K562 (cell line): ENCODE measurements at regions not wholly inside any gene's neighbourhood (a gene's known extent, or its start where the extent isn't known, plus 50 kb on each side); places are given as distances from the start of the nearest gene placed in this dataset.

Experiments
- ATAC-seq: fragments of 200-7000 bp; cut with Tn5 transposase; 3 replicates; pipeline ENCODE4 v1.9.1; 2020; ENCODE audit warnings: moderate library complexity
- BruUV-seq: library from RNA; stranded (reverse); fragments of 400-500 nt; replicated peaks from 2 replicates; lab custom pipeline; 2021; lab: Mats Ljungman, UMichigan
- CTCF ChIA-PET: fragments of 300-600 bp; formaldehyde crosslinking; extraction: SDS; loops from one replicate; lab custom pipeline; 2021; ENCODE audit warnings: low intra/inter-chr PET ratio; lab: Yijun Ruan, JAX
- POLR2A ChIA-PET: fragments of 300-600, 350-650 bp; sonication (Branson Sonifier 250); formaldehyde crosslinking; extraction: SDS; loops from one replicate; lab custom pipeline; 2021; ENCODE audit warnings: antibody characterized with exemption, inconsistent platforms; lab: Yijun Ruan, JAX
- DNase-seq, 4 experiments: peaks; one replicate each; pipeline versions ENCODE4 v3.0.0 to v3.0.0-alpha.2; 2011 to 2018; ENCODE audit warnings: low spot score in 3 of 4, mixed read lengths in 3 of 4; ENCODE audit errors: extremely low read depth in 1 of 4
- FAIRE-seq: peaks from 2 replicates; lab custom pipeline; 2011; peaks lifted over from hg19 to GRCh38; lab: Jason Lieb, UNC
- H2AFZ ChIP-seq: 2 replicates; pipeline ENCODE4 v1.6.0; 2011; ENCODE audit warnings: low read depth, low read length, control low read depth, inconsistent platforms
- H3K27ac ChIP-seq: fragments of 200-600 bp; 3 replicates; pipeline ENCODE4 v1.8.0; 2011; ENCODE audit warnings: low read depth, mild to moderate bottlenecking, control low read depth, inconsistent platforms, low read length, moderate library complexity, mixed read lengths; ENCODE audit errors: extremely low read depth
- H3K27me3 ChIP-seq, 2 experiments: fragments of 300-600 bp in 1 of 2; 2 replicates in 1 of 2; 3 replicates in 1 of 2; pipeline versions ENCODE4 v1.6.0 to v1.8.0; 2011; ENCODE audit warnings: inconsistent platforms in 2 of 2, low read length in 2 of 2, mild to moderate bottlenecking in 1 of 2, mixed read lengths in 1 of 2, moderate library complexity in 1 of 2; ENCODE audit not compliant: control insufficient read depth in 2 of 2, insufficient read depth in 2 of 2
- H3K36me3 ChIP-seq: fragments of 300-600 bp; 3 replicates; pipeline ENCODE4 v1.8.0; 2011; ENCODE audit warnings: mild to moderate bottlenecking, low read length, inconsistent platforms; ENCODE audit not compliant: control insufficient read depth, insufficient read depth
- H3K4me1 ChIP-seq, 2 experiments: fragments of 200-600 bp in 1 of 2; replicated peaks in 1 of 2; 2 replicates in 1 of 2; 3 replicates in 1 of 2; pipeline versions ENCODE4 v1.5.1 to v1.8.0; 2011; ENCODE audit warnings: inconsistent platforms in 2 of 2, low read length in 2 of 2, mild to moderate bottlenecking in 1 of 2, mixed read lengths in 1 of 2, moderate library complexity in 1 of 2; ENCODE audit not compliant: control insufficient read depth in 2 of 2, insufficient read depth in 2 of 2
- H3K4me2 ChIP-seq: 2 replicates; pipeline ENCODE4 v1.6.1; 2011; ENCODE audit warnings: low read length, control low read depth, inconsistent platforms, mixed read lengths; ENCODE audit not compliant: insufficient read depth
- H3K4me3 ChIP-seq: fragments of 200-600 bp; sonication (generic), shearing (Covaris generic); 2 replicates; pipeline ENCODE4 v1.5.1; 2016; ENCODE audit warnings: control low read depth, inconsistent platforms
- H3K79me2 ChIP-seq: fragments of 200-600 bp; 3 replicates; pipeline ENCODE4 v1.8.0; 2011; ENCODE audit warnings: low read length, inconsistent platforms; ENCODE audit not compliant: control insufficient read depth, insufficient read depth
- H3K9ac ChIP-seq, 2 experiments: 2 replicates each; pipeline versions ENCODE4 v1.6.0 to v1.6.1; 2011; ENCODE audit warnings: low read depth in 2 of 2, low read length in 2 of 2, control low read depth in 1 of 2, inconsistent platforms in 1 of 2, mild to moderate bottlenecking in 1 of 2, mixed read lengths in 1 of 2; ENCODE audit not compliant: insufficient read depth in 1 of 2
- H3K9me1 ChIP-seq: one replicate; pipeline ENCODE4 v1.6.0; 2011; ENCODE audit warnings: inconsistent platforms, mild to moderate bottlenecking, low read length, moderate library complexity; ENCODE audit not compliant: control insufficient read depth, insufficient read depth
- H3K9me3 ChIP-seq: replicated peaks from 2 replicates; pipeline ENCODE4 v1.5.1; 2011; ENCODE audit warnings: low read depth, low read length, inconsistent platforms; ENCODE audit not compliant: control insufficient read depth, insufficient read depth
- H4K20me1 ChIP-seq: replicated peaks from 2 replicates; pipeline ENCODE4 v1.6.1; 2011; ENCODE audit warnings: low read length, inconsistent platforms, mixed read lengths; ENCODE audit not compliant: control insufficient read depth, insufficient read depth
- DACH1 ChIP-seq: fragments of 450-650 bp; IDR thresholded peaks from 2 replicates; pipeline ENCODE4 v1.6.1; 2018; ENCODE audit not compliant: partially characterized antibody
- DLX4 ChIP-seq: fragments of 250-450 bp; sonication (Bioruptor Pico); IDR thresholded peaks from 2 replicates; pipeline ENCODE4 v1.6.1; 2021; ENCODE audit warnings: mild to moderate bottlenecking
- E2F5 ChIP-seq: sonication (generic); formaldehyde crosslinking; IDR thresholded peaks from 2 replicates; pipeline ENCODE4 v1.8.0; 2022; ENCODE audit warnings: mild to moderate bottlenecking, missing genetic modification reagents
- GATAD2B ChIP-seq: fragments of 450-650 bp; IDR thresholded peaks from 2 replicates; pipeline ENCODE4 v1.6.1; 2017; ENCODE audit warnings: mild to moderate bottlenecking, borderline replicate concordance
- JUN ChIP-seq, 2 experiments: sonication (generic) in 1 of 2; formaldehyde crosslinking in 1 of 2; IDR thresholded peaks; 2 replicates each; pipeline versions ENCODE4 v1.6.1 to v1.8.0; 2012 to 2022; ENCODE audit warnings: borderline replicate concordance in 2 of 2, mild to moderate bottlenecking in 2 of 2, improper control_type of control experiment in 1 of 2, low read depth in 1 of 2, low read length in 1 of 2, missing genetic modification reagents in 1 of 2
- MAFF ChIP-seq: IDR thresholded peaks from 2 replicates; pipeline ENCODE4 v1.6.1; 2012; ENCODE audit warnings: low read length, improper control_type of control experiment
- MEF2D ChIP-seq: conservative IDR thresholded peaks from 2 replicates; pipeline ENCODE4 v1.6.1; 2016; ENCODE audit warnings: low read depth, missing genetic modification characterization, missing compliant biosample characterization
- MTA1 ChIP-seq: fragments of 450-650 bp; IDR thresholded peaks from 2 replicates; pipeline ENCODE4 v1.6.1; 2017; ENCODE audit warnings: borderline replicate concordance
- RBM17 ChIP-seq: fragments of 200-400 bp; formaldehyde crosslinking; IDR thresholded peaks from 2 replicates; pipeline ENCODE4 v1.6.1; 2017; ENCODE audit warnings: low read depth, mild to moderate bottlenecking, low read length, borderline replicate concordance
- RERE ChIP-seq: sonication (generic); formaldehyde crosslinking; IDR thresholded peaks from 2 replicates; pipeline ENCODE4 v1.8.0; 2023; ENCODE audit warnings: missing genetic modification reagents, mild to moderate bottlenecking, borderline replicate concordance
- SETDB1 ChIP-seq: IDR thresholded peaks from one replicate; pipeline ENCODE4 v1.6.1; 2012; ENCODE audit warnings: low read length, control low read depth, inconsistent platforms
- ZNF184 ChIP-seq: sonication (generic); formaldehyde crosslinking; IDR thresholded peaks from 2 replicates; pipeline ENCODE4 v1.5.0; 2020; ENCODE audit warnings: missing genetic modification reagents
- ZNF584 ChIP-seq: fragments of 200-800 bp; sonication (Bioruptor generic); IDR thresholded peaks from 2 replicates; pipeline ENCODE4 v1.6.1; 2016; ENCODE audit warnings: low read depth, mild to moderate bottlenecking, missing genetic modification characterization, missing compliant biosample characterization
- ZNF696 ChIP-seq: fragments of 250-450 bp; sonication (Bioruptor Pico); conservative IDR thresholded peaks from 2 replicates; pipeline ENCODE4 v1.4.0; 2020; ENCODE audit warnings: mild to moderate bottlenecking, moderate library complexity
- ZNF79 ChIP-seq: fragments of 250-450 bp; sonication (Bioruptor Pico); IDR thresholded peaks from 2 replicates; pipeline ENCODE4 v1.4.0; 2020; ENCODE audit warnings: low read depth, mild to moderate bottlenecking, moderate library complexity
- WGBS: fragments of 100-300 bp; shearing (Covaris generic); methylation state at CpG from one replicate; pipeline ENCODE4 v1.1.6; 2016; ENCODE audit warnings: low coverage, mixed read lengths; ENCODE audit not compliant: insufficient coverage; ENCODE audit errors: missing lambda C conversion rate; 5-methylcytosine and 5-hydroxymethylcytosine counted together
- in situ Hi-C: fragments of 300-500 bp; cut with MboI; formaldehyde crosslinking; loops from 4 replicates; pipeline ENCODE4 v1.15.0; 2018; ENCODE audit warnings: inconsistent platforms, mixed read lengths
- intact Hi-C: fragments of 100-400 bp; cut with micrococcal nuclease; formaldehyde crosslinking; loops from 2 replicates; pipeline ENCODE4 v1.14.2; 2022

- POLR2A ChIA-PET, result interaction anchor here (0.8 kb wide), 1 partner anchor 429 kb away, joined by 3 read pairs; no protein-coding TSS in a partner anchor
- H3K4me2 ChIP-seq, result no peak overlapping the region
- no peak overlapping the region for H2AFZ ChIP-seq
- WGBS, result 0% methylated on average over 5 of the region's 5 CpGs
- no peak overlapping the region for H3K27ac ChIP-seq
- ATAC-seq, result no peak
- CTCF ChIA-PET, result no interaction called here
- no peak for FAIRE-seq
- no peak overlapping the region for H3K4me3 ChIP-seq
- H4K20me1 ChIP-seq, result no peaks in the 10 kb centered on the region; the same call in 1 of the 2 replicates
- peaks cover 5% of the 10 kb centered on the region for H3K9me1 ChIP-seq
- H3K9me3 ChIP-seq, result no peaks in the 10 kb centered on the region
- intact Hi-C loops, result no loop called here
- H3K36me3 ChIP-seq, result no peaks in the 10 kb centered on the region
- no peaks in the 10 kb centered on the region for H3K4me1 ChIP-seq
- in situ Hi-C loops, result no loop called here
- BruUV-seq, result no TSS peak
- DNase-seq, result no peak
- H3K27me3 ChIP-seq, result peaks cover 7 to 29% of the 10 kb centered on the region in 2 experiments; a peak in 3 of 5 replicates
- no peak overlapping the region for H3K9ac ChIP-seq
- no peaks in the 10 kb centered on the region for H3K79me2 ChIP-seq
- no peak for TF ChIP-seq SETDB1
- no peak for TF ChIP-seq MEF2D (tag)
- no peak for TF ChIP-seq GATAD2B
- TF ChIP-seq DACH1, result no peak
- TF ChIP-seq ZNF184 (CRISPR knock-in tag), result no peak
- no peak for TF ChIP-seq E2F5
- no peak for TF ChIP-seq MAFF
- TF ChIP-seq ZNF79 (CRISPR knock-in tag), result no peak
- no peak for TF ChIP-seq RERE (CRISPR knock-in tag)
- no peak for TF ChIP-seq JUN (IDR thresholded peaks at IDR 0.05; ENCODE audit: borderline replicate concordance, low read depth, low read length)
- no peak for TF ChIP-seq JUN (CRISPR knock-in tag; IDR thresholded peaks at IDR 0.05; ENCODE audit: borderline replicate concordance)
- TF ChIP-seq ZNF696 (CRISPR knock-in tag), result no peak
- no peak for TF ChIP-seq DLX4 (CRISPR knock-in tag)
- no peak for TF ChIP-seq MTA1
- TF ChIP-seq RBM17, result no peak
- no peak for TF ChIP-seq ZNF584 (CRISPR knock-in tag)
These were observed 305.8 kb downstream of the LRFN2 start for GRCh38 chr6:40281402-40281801.
